MM.1S (cell line): ENCODE measurements at regions not wholly inside any gene's neighbourhood (a gene's known extent, or its start where the extent isn't known, plus 50 kb on each side); places are given as distances from the start of the nearest gene placed in this dataset.
"Not testable (repeated sequence)": the region's sequence is repeated elsewhere in the genome, so short reads cannot be mapped to it uniquely, and the experiment has no call there.

Experiments
- DNase-seq: peaks from one replicate; pipeline ENCODE4 v3.0.0-alpha.2; 2015
- H2AFZ ChIP-seq: fragments of 300-600 bp; sonication (generic); 2 replicates; pipeline ENCODE4 v1.6.0; 2016; ENCODE audit warnings: antibody characterized with exemption, low read length
- H3F3A ChIP-seq: fragments of 300-600 bp; sonication (generic); 2 replicates; pipeline ENCODE4 v1.6.1; 2016; ENCODE audit warnings: mild to moderate bottlenecking, antibody characterized with exemption, low read length, moderate library complexity, mixed read lengths; ENCODE audit not compliant: insufficient read depth
- H3K27ac ChIP-seq: fragments of 300-600 bp; sonication (generic); 2 replicates; pipeline ENCODE4 v1.5.1; 2016; ENCODE audit warnings: mild to moderate bottlenecking, low read length
- H3K27me3 ChIP-seq: fragments of 300-600 bp; sonication (generic); replicated peaks from 2 replicates; pipeline ENCODE4 v1.6.0; 2016; ENCODE audit warnings: low read length; ENCODE audit not compliant: insufficient read depth
- H3K36me3 ChIP-seq: fragments of 300-600 bp; sonication (generic); replicated peaks from 2 replicates; pipeline ENCODE4 v1.6.1; 2016; ENCODE audit warnings: mild to moderate bottlenecking, low read length, mixed read lengths; ENCODE audit not compliant: insufficient read depth
- H3K4me1 ChIP-seq: fragments of 300-600 bp; sonication (generic); 2 replicates; pipeline ENCODE4 v1.6.1; 2016; ENCODE audit warnings: low read length, mixed read lengths
- H3K4me2 ChIP-seq: fragments of 300-600 bp; sonication (generic); 2 replicates; pipeline ENCODE4 v1.6.0; 2016; ENCODE audit warnings: low read depth, low read length
- H3K4me3 ChIP-seq: fragments of 300-600 bp; sonication (generic); 2 replicates; pipeline ENCODE4 v1.5.1; 2016; ENCODE audit warnings: low read length, mixed read lengths
- H3K79me2 ChIP-seq: fragments of 300-600 bp; sonication (generic); 2 replicates; pipeline ENCODE4 v1.6.1; 2016; ENCODE audit warnings: mixed run types, low read length, mixed read lengths
- H3K9ac ChIP-seq: fragments of 300-600 bp; sonication (generic); 2 replicates; pipeline ENCODE4 v1.6.1; 2016; ENCODE audit warnings: low read length, mixed read lengths
- H3K9me2 ChIP-seq: fragments of 300-600 bp; sonication (generic); replicated peaks from 2 replicates; pipeline ENCODE4 v1.6.1; 2016; ENCODE audit warnings: mild to moderate bottlenecking, low read length, mixed read lengths; ENCODE audit not compliant: insufficient read depth
- H3K9me3 ChIP-seq: fragments of 300-600 bp; sonication (generic); replicated peaks from 2 replicates; pipeline ENCODE4 v1.6.1; 2016; ENCODE audit warnings: mild to moderate bottlenecking, low read length, mixed read lengths; ENCODE audit not compliant: insufficient read depth
- H4K20me1 ChIP-seq: fragments of 300-600 bp; sonication (generic); 2 replicates; pipeline ENCODE4 v1.6.1; 2016; ENCODE audit warnings: mild to moderate bottlenecking, low read length, moderate library complexity, mixed read lengths; ENCODE audit not compliant: insufficient read depth
- CTCF ChIP-seq: fragments of 300-600 bp; sonication (generic); IDR thresholded peaks from 2 replicates; pipeline ENCODE4 v1.5.1; 2016; ENCODE audit warnings: antibody characterized with exemption, low read length, mixed read lengths
- EZH2 ChIP-seq: fragments of 300-600 bp; sonication (generic); optimal IDR thresholded peaks from 2 replicates; pipeline ENCODE3; 2017; ENCODE audit warnings: low read depth, mild to moderate bottlenecking, antibody characterized with exemption, low read length, mixed read lengths
- EZH2phosphoT487 ChIP-seq: fragments of 300-600 bp; sonication (generic); IDR thresholded peaks from 2 replicates; pipeline ENCODE4 v1.6.1; 2018; ENCODE audit warnings: antibody characterized with exemption, low read length

GRCh38 chr11:97908354-97908753, 1112.4 kb upstream of the CNTN5 start:
- H3K9me2 ChIP-seq, result no peaks in the 10 kb centered on the region
- H3K4me3 ChIP-seq, result no peak overlapping the region
- H3F3A ChIP-seq, result no peaks in the 10 kb centered on the region
- DNase-seq, result no peak
- H3K36me3 ChIP-seq, result no peaks in the 10 kb centered on the region
- H3K4me2 ChIP-seq, result no peak overlapping the region
- H3K27ac ChIP-seq, result no peak overlapping the region
- TF ChIP-seq CTCF (no peak), EZH2phosphoT487 (no peak), EZH2 (no peak)
- H3K9ac ChIP-seq, result no peak overlapping the region
- no peaks in the 10 kb centered on the region for H3K9me3 ChIP-seq
- no peaks in the 10 kb centered on the region for H3K79me2 ChIP-seq
- no peaks in the 10 kb centered on the region for H3K4me1 ChIP-seq
- no peak overlapping the region for H2AFZ ChIP-seq
- no peaks in the 10 kb centered on the region for H3K27me3 ChIP-seq
- H4K20me1 ChIP-seq, result no peaks in the 10 kb centered on the region

- Histone ChIP-seq H3K27ac (no peak overlapping the region), H3K36me3 (no peaks in the 10 kb centered on the region), H3K4me1 (no peaks in the 10 kb centered on the region), H3F3A (no peaks in the 10 kb centered on the region), H4K20me1 (no peaks in the 10 kb centered on the region), H3K79me2 (no peaks in the 10 kb centered on the region), H3K9ac (no peak overlapping the region), H3K4me2 (no peak overlapping the region), H3K9me2 (no peaks in the 10 kb centered on the region), H3K9me3 (no peaks in the 10 kb centered on the region), H2AFZ (no peak overlapping the region), H3K27me3 (no peaks in the 10 kb centered on the region), H3K4me3 (no peak overlapping the region)
- no peak for DNase-seq
- TF ChIP-seq CTCF (no peak), EZH2 (no peak), EZH2phosphoT487 (no peak)
These were observed 1110.9 kb upstream of the CNTN5 start for GRCh38 chr11:97909614-97910399.

DNA sequence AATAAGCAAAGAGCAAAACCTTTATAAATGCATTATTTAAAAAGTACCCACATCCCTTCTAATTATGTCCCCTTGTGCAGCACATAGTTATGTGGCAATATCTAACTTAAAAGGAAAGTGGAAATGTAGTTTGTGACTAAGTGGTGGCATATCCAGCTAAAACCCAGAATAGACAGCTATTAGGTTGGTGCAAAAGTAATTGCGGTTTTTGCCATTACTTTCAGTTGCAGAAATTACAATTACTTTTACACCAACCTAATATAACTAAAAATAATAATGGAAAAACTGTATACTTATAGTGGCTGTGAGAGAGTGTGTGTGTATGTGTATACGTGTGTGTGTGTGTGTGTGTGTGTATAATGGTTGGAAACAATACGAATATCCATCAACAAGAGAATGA, 1108.1 kb upstream of the CNTN5 start:
- Histone ChIP-seq H3K9me2 (no peaks in the 10 kb centered on the region), H3K4me2 (no peak overlapping the region), H3F3A (no peaks in the 10 kb centered on the region), H4K20me1 (no peaks in the 10 kb centered on the region), H3K27me3 (no peaks in the 10 kb centered on the region), H3K4me3 (no peak overlapping the region), H3K4me1 (no peaks in the 10 kb centered on the region), H3K36me3 (no peaks in the 10 kb centered on the region), H3K9ac (no peak overlapping the region), H3K27ac (no peak overlapping the region), H2AFZ (no peak overlapping the region), H3K9me3 (no peaks in the 10 kb centered on the region), H3K79me2 (no peaks in the 10 kb centered on the region)
- DNase-seq, result no peak
- TF ChIP-seq EZH2phosphoT487, result no peak
- no peak for TF ChIP-seq EZH2
- TF ChIP-seq CTCF, result no peak

GRCh38 chr11:97922933-97923332, 1097.8 kb upstream of the CNTN5 start:
- DNase-seq, H4K20me1 ChIP-seq, H3F3A ChIP-seq, H3K27ac ChIP-seq, H3K79me2 ChIP-seq, H3K9me3 ChIP-seq, H3K9me2 ChIP-seq, H3K27me3 ChIP-seq, H3K9ac ChIP-seq, H3K4me2 ChIP-seq, H3K4me3 ChIP-seq, H3K36me3 ChIP-seq, H2AFZ ChIP-seq, H3K4me1 ChIP-seq: not testable (repeated sequence)
